NCI-H1694 (cell line): ENCODE measurements at regions not wholly inside any gene's neighbourhood (a gene's known extent, or its start where the extent isn't known, plus 50 kb on each side); places are given as distances from the start of the nearest gene placed in this dataset.
"Not testable (repeated sequence)": the region's sequence is repeated elsewhere in the genome, so short reads cannot be mapped to it uniquely, and the experiment has no call there.

ENCODE experiments used
- DNase-seq: peaks from one replicate; lab custom pipeline; 2025; lab: John Stamatoyannopoulos, UW

- no peak for DNase-seq
Measured at GRCh38 chr5:138702166-138703077, 50.8 kb upstream of the CTNNA1 start.

- DNase-seq = no peak
Measured at GRCh38 chr5:138701678-138702077, 51.5 kb upstream of the CTNNA1 start.

DNA sequence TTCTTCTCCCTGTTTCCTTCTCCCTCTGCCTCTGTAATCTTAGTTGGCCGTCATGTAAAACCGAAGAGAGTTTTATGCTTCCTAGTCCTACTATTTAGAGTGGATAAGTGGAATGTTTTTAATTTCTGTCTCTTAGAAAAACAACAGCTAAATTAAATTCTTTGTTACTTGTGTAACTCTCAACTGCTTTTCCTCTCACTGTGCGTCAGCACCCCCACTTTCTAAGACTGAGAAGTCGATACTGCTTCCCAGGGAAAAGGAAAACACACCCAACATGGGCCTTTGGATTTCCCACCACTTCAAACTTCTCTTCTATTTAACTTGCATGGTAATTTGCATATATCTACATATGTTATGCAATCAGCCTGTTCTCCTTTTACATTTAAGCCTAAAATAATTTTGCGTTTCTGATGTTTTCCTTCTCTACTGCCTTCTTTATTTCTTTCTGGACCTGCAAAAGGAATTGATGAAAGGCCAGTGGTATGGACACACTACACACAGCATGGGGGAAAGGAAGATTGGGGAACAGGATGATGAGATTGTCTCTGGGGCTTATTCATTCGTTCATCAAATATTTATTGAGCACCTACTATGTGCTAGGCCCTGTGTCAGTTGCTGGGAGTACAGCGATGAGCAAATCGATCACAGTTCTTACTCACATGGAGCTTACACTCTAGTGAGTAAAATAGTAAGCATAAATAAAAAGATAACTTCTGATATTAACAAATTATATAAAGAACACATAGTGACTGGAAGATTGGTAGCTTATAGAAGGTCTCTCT, 52.5 kb upstream of the CTNNA1 start:
- no peak for DNase-seq

GRCh38 chr5:138699482-138699881, 53.7 kb upstream of the CTNNA1 start:
- no peak for DNase-seq

GRCh38 chr5:138698713-138699112, 54.5 kb upstream of the CTNNA1 start:
- no peak for DNase-seq

DNA sequence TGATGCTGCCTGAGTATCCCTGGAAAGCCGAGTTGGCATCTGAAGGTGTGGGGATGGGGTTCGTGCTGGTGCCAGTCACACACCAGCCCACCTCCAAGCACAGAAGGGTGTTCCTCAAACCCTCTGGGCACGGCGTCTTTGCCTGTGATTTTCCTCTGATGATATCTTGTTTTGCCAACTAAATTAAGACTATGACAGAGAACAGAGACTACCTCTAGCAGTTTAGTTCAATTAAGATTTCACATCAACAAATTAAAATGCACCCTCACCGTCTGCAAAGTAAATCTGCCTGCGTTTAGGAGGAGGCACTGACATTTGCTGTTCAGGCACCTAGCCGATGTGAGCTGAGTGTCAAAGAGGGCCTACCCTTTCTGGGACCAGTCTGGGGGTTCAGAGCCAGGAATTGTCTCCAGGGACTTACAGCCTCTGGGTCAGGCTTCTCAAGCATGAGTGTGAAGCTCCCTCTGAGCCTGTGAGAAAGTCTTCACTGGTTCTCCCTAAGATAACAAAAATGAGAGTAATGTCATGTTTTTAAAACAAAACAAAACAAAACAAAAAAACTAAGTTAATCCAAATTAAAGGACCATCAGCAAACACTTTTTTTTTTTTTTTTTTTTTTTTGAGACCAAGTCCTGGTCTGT, 55.4 kb upstream of the CTNNA1 start:
- DNase-seq = no peak

DNA sequence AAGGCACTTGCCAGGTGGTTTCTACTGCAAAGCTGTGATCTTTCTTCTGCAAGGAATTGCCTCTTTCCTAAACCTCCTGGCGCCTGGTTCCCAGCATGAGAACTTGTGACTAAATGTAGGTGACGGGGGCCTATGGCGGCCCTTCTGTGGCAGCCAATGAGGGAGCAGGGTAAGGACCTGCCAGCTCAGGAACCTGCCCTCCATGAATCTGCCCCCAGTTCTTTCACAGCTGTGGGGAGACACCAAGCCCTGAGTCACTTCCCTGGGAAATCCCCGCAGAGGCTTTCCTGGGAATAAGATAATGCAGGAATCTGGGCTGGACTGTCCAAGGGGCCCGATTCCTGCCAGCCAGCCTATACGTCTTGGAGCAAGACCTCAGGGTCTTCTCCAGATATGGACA, 56.7 kb upstream of the CTNNA1 start:
- DNase-seq = no peak

- no peak for DNase-seq
Measured at GRCh38 chr5:138695781-138696180, 57.4 kb upstream of the CTNNA1 start.

DNA sequence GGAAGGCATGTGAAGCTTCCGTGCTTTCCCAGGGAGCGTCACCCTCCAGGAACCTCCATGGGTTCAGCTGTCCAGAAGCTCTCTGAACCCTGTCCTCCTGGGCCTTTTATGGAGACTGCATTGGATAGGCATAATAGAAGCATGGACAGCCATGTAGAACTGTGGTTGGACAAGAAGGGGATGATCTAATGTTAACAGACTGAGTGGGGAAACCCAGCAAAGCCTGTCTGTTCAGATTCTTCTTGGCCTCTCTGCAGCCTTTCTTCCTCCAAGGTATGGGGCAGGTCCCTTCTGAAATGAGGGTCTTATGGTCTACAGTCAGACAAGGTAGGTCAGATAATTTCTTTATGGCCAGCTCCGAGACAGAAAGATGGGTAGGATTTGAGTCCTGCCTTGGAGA, 59.1 kb upstream of the CTNNA1 start:
- DNase-seq = no peak

- no peak for DNase-seq
Measured at GRCh38 chr5:138692370-138692769, 60.9 kb upstream of the CTNNA1 start.

GRCh38 chr5:138686668-138687067, 66.6 kb upstream of the CTNNA1 start:
- DNase-seq = no peak

- no peak for DNase-seq
Measured at GRCh38 chr5:138685193-138685745, 68.0 kb upstream of the CTNNA1 start.

DNA sequence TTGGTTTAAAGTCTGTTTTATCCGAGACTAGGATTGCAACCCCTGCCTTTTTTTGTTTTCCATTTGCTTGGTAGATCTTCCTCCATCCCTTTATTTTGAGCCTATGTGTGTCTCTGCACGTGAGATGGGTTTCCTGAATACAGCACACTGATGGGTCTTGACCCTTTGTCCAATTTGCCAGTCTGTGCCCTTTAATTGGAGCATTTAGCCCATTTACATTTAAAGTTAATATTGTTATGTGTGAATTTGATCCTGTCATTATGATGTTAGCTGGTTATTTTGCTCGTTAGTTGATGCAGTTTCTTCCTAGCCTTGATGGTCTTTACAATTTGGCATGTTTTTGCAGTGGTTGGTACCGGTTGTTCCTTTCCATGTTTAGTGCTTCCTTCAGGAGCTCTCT, 70.8 kb upstream of the CTNNA1 start:
- not testable (repeated sequence) for DNase-seq

DNA sequence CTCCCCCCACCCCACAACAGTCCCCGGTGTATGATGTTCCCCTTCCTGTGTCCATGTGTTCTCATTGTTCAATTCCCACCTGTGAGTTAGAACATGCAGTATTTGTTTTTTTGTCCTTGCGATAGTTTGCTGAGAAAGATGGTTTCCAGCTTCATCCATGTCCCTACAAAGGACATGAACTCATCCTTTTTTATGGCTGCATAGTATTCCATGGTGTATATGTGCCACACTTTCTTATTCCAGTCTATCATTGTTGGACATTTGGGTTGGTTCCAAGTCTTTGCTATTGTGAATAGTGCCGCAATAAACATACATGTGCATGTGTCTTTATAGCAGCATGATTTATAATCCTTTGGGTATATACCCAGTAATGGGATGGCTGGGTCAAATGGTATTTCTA, 74.4 kb upstream of the CTNNA1 start:
- not testable (repeated sequence) for DNase-seq

- no peak for DNase-seq
Measured at GRCh38 chr5:138677782-138678181, 75.4 kb upstream of the CTNNA1 start.

DNA sequence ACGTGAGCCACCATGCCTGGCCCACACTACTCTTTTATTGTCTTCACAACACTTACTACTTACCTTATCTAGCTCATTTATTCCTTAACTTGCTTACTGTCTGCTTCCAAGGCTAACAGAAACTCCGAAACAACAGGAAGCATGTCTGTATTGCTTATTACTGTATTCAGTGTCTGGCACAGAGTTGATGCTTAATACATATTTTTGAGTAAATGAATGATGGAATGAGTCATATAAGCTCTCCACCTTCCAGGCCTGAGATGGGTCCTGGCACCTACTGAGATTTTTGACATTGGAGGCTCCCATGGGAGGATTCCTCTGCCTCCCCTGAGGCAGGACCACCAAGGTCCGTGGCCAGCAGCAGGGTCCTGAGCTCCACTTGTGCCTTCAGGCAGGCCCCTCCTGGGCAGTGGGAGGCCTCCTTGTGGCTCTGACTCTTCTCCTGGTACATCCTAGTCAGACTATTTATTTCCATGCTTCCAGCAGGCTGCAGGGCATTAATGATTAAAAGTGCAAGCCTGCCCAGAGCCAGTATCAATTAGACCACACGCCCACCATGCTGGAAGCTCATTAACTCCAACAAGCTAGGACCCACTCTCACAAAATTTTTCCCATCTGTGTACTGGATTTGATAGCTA, 76.5 kb upstream of the CTNNA1 start:
- DNase-seq = no peak

- no peak for DNase-seq
Measured at GRCh38 chr5:138676002-138676401, 77.2 kb upstream of the CTNNA1 start.

- DNase-seq = no peak
Measured at GRCh38 chr5:138668451-138669380, 84.5 kb upstream of the CTNNA1 start.

- not testable (repeated sequence) for DNase-seq
Measured at GRCh38 chr5:138667782-138668331, 85.4 kb upstream of the CTNNA1 start.

DNA sequence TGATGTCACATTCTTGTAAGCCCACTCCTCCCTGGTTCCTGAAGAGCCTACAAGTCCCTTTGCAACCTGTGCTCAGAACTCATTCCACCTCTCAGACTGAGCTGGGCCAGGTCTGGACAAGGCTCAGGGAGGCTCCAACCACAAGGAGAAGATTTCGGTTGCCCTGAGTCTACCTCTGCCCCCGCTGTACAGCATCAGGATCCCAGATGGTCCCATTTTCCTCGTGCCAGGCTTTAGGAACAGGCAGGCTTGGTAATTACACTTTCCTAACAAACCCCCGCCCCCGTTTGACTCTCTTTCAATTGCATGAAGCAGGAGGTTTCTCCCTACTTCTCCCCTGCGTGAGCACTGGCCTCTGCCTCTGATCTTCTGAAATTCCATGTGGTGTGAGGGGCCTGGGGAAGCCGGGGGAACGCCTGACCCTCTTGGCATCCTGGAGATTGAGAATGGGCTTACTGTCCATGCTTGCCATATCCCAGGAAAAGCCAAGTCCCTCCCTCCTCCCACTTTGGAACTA, 86.9 kb upstream of the CTNNA1 start:
- peak; percentile 59 for DNase-seq
